ENCODE measurements at regions not wholly inside any gene's neighbourhood (a gene's known extent, or its start where the extent isn't known, plus 50 kb on each side); places are given as distances from the start of the nearest gene placed in this dataset.

GRCh38 chr11:38481391-38481790 is 1883.4 kb upstream of the RAG2 start:
- ATAC-seq (no peak), DNase-seq (ENCODE audit: low read depth, low spot score) (no peak)
- Histone ChIP-seq H3K79me2 (ENCODE audit: insufficient read depth, low read length) (no peaks in the 10 kb centered on the region), H4K20me1 (ENCODE audit: insufficient read depth) (no peaks in the 10 kb centered on the region), H3K27me3 (ENCODE audit: insufficient read depth, low read length) (no peaks in the 10 kb centered on the region), H3K9me2 (ENCODE audit: insufficient read depth) (no peaks in the 10 kb centered on the region), H2AFZ (ENCODE audit: low read depth, low read length, poor library complexity, severe bottlenecking) (no peak overlapping the region), H3K4me1 (ENCODE audit: control insufficient read depth in 1 of 2, insufficient read depth in 2 of 2, low read length in 2 of 2) (no peaks in the 10 kb centered on the region), H3K4me2 (ENCODE audit: low read length) (no peak overlapping the region), H3K9me3 (ENCODE audit: control insufficient read depth in 1 of 2, insufficient read depth in 1 of 2, low read depth in 1 of 2, low read length in 2 of 2) (peaks cover 5 to 10% of the 10 kb centered on the region in 2 experiments), H3K36me3 (ENCODE audit: control insufficient read depth in 1 of 2, insufficient read depth in 2 of 2, low read length in 2 of 2) (no peaks in the 10 kb centered on the region; a peak in 1 of 4 replicates), H3K27ac (ENCODE audit: low read depth, low read length) (no peak overlapping the region), H3K9ac (ENCODE audit: low read length) (no peak overlapping the region), H3K4me3 (replicated peaks in 1 of 2; ENCODE audit: low read depth in 1 of 2, low read length in 2 of 2) (no peak overlapping the region)
- no TSS peak for BruUV-seq (replicated peaks)
- TF ChIP-seq POLR2AphosphoS5 (IDR thresholded peaks at IDR 0.05; ENCODE audit: low read depth, low read length), result no peak
- no peak for TF ChIP-seq ZNF274 (IDR thresholded peaks at IDR 0.05; ENCODE audit: low read depth, low read length)
- TF ChIP-seq RAD21 (IDR thresholded peaks at IDR 0.05; ENCODE audit: low read depth), result no peak
- TF ChIP-seq CEBPB (IDR thresholded peaks at IDR 0.05; ENCODE audit: low read depth), result no peak
- no peak for TF ChIP-seq EZH2 (IDR thresholded peaks at IDR 0.05)
- TF ChIP-seq MAX (IDR thresholded peaks at IDR 0.05), result no peak
- TF ChIP-seq YY1 (IDR thresholded peaks at IDR 0.05; ENCODE audit: extremely low read depth, insufficient replicate concordance, low read depth, low read length), result no peak
- no peak for TF ChIP-seq ELF1 (IDR thresholded peaks at IDR 0.05; ENCODE audit: borderline replicate concordance, low read depth)
- no peak for TF ChIP-seq ZFX (IDR thresholded peaks at IDR 0.05)
- no peak for TF ChIP-seq POLR2A (IDR thresholded peaks at IDR 0.05; ENCODE audit: borderline replicate concordance, extremely low read depth, insufficient read depth, insufficient read length)
- TF ChIP-seq EZH2phosphoT487 (IDR thresholded peaks at IDR 0.05; ENCODE audit: borderline replicate concordance), result no peak
- no peak for TF ChIP-seq FOSL1 (IDR thresholded peaks at IDR 0.05; ENCODE audit: low read depth)
- no peak for TF ChIP-seq EGR1 (IDR thresholded peaks at IDR 0.05; ENCODE audit: low read depth)
- no peak for TF ChIP-seq CTCF (IDR thresholded peaks at IDR 0.05 in 2 of 3, conservative IDR thresholded peaks at IDR 0.05 in 1 of 3; ENCODE audit: borderline replicate concordance in 1 of 3, insufficient read depth in 1 of 3, low read depth in 2 of 3, low read length in 2 of 3)
- no peak for TF ChIP-seq ZBTB33 (IDR thresholded peaks at IDR 0.05; ENCODE audit: extremely low read depth, insufficient replicate concordance, low read length)
- TF ChIP-seq JUND (IDR thresholded peaks at IDR 0.05), result no peak
- TF ChIP-seq REST (IDR thresholded peaks at IDR 0.05; ENCODE audit: low read depth), result no peak
- TF ChIP-seq SIN3A (IDR thresholded peaks at IDR 0.05; ENCODE audit: low read depth), result no peak
- POLR2A ChIA-PET, result no interaction called here
- CTCF ChIA-PET, result no interaction called here
- intact Hi-C loops (cut with micrococcal nuclease), result no loop called here
- RAD21 ChIA-PET (ENCODE audit: low non-redundant PET in 1 of 2, low total read pairs in 2 of 2, uncharacterized antibody in 2 of 2, unreplicated experiment in 2 of 2), result no interaction called here
